GM18505 (cell line): ENCODE measurements at regions not wholly inside any gene's neighbourhood (a gene's known extent, or its start where the extent isn't known, plus 50 kb on each side); places are given as distances from the start of the nearest gene placed in this dataset.

Experiments
- ATAC-seq: cut with Tn5 transposase; IDR thresholded peaks from one replicate; pipeline ENCODE4 v1.9.1; 2021; ENCODE audit not compliant: unreplicated experiment
- POLR2A ChIP-seq: IDR thresholded peaks from 4 replicates; pipeline ENCODE4 v1.6.1; 2011; ENCODE audit warnings: borderline replicate concordance; ENCODE audit not compliant: insufficient read depth, insufficient read length; ENCODE audit errors: extremely low read depth

- TF ChIP-seq POLR2A = no peak
- ATAC-seq = no peak
Measured at GRCh38 chr13:105282406-105283285, 1252.8 kb downstream of the EFNB2 start.

- no peak for TF ChIP-seq POLR2A
- ATAC-seq = no peak
Measured at GRCh38 chr13:105278943-105279381, 1256.5 kb downstream of the EFNB2 start.

GRCh38 chr13:105276571-105276970 lies 1258.9 kb downstream of the EFNB2 start:
- no peak for TF ChIP-seq POLR2A
- no peak for ATAC-seq

- TF ChIP-seq POLR2A = no peak
- no peak for ATAC-seq
Measured at GRCh38 chr13:105273665-105274222, 1261.7 kb downstream of the EFNB2 start.

GRCh38 chr13:105272660-105273631 lies 1262.5 kb downstream of the EFNB2 start:
- TF ChIP-seq POLR2A = no peak
- no peak for ATAC-seq

GRCh38 chr13:105266615-105267014 lies 1268.8 kb downstream of the EFNB2 start:
- TF ChIP-seq POLR2A = no peak
- no peak for ATAC-seq

GRCh38 chr13:105262579-105262978 lies 1272.9 kb downstream of the EFNB2 start:
- no peak for TF ChIP-seq POLR2A
- ATAC-seq = no peak

- ATAC-seq = no peak
- TF ChIP-seq POLR2A = no peak
Measured at GRCh38 chr13:105259426-105259825, 1276.0 kb downstream of the EFNB2 start.

- TF ChIP-seq POLR2A = no peak
- ATAC-seq = no peak
Measured at GRCh38 chr13:105255472-105255871, 1280.0 kb downstream of the EFNB2 start.

GRCh38 chr13:105251293-105251692 lies 1284.2 kb downstream of the EFNB2 start:
- no peak for ATAC-seq
- no peak for TF ChIP-seq POLR2A

GRCh38 chr13:105247830-105248229 lies 1287.6 kb downstream of the EFNB2 start:
- ATAC-seq = no peak
- TF ChIP-seq POLR2A = no peak

GRCh38 chr13:105240371-105240770 lies 1295.1 kb downstream of the EFNB2 start:
- ATAC-seq = no peak

GRCh38 chr13:105232439-105232838 lies 1303.0 kb downstream of the EFNB2 start:
- no peak for ATAC-seq
- TF ChIP-seq POLR2A = no peak

More at GRCh38 chr13:105240371-105240770, 1295.1 kb downstream of the EFNB2 start:
- no peak for TF ChIP-seq POLR2A

GRCh38 chr13:105232006-105232405 lies 1303.5 kb downstream of the EFNB2 start:
- no peak for ATAC-seq
- no peak for TF ChIP-seq POLR2A

- no peak for TF ChIP-seq POLR2A
- ATAC-seq = no peak
Measured at GRCh38 chr13:105231579-105231978, 1303.9 kb downstream of the EFNB2 start.
